Left ventricle myocardium inferior (tissue), 1 donor: ENCODE measurements at regions not wholly inside any gene's neighbourhood (a gene's known extent, or its start where the extent isn't known, plus 50 kb on each side); places are given as distances from the start of the nearest gene placed in this dataset.

Experiments
- DNase-seq: peaks from one replicate; pipeline ENCODE4 v3.0.0-alpha.2; 2020
- H3K27ac ChIP-seq: fragments of 200-600 bp; replicated peaks from 2 replicates; pipeline ENCODE4 v1.8.0; 2021
- H3K27me3 ChIP-seq: fragments of 200-600 bp; 2 replicates; pipeline ENCODE4 v1.8.0; 2021; ENCODE audit warnings: low read depth
- H3K36me3 ChIP-seq: fragments of 200-600 bp; 2 replicates; pipeline ENCODE4 v1.8.0; 2021
- H3K4me1 ChIP-seq: fragments of 200-600 bp; 2 replicates; pipeline ENCODE4 v1.8.0; 2021
- H3K4me3 ChIP-seq: fragments of 200-600 bp; 2 replicates; pipeline ENCODE4 v1.8.0; 2021; ENCODE audit warnings: mild to moderate bottlenecking, moderate library complexity
- H3K9me3 ChIP-seq: fragments of 200-600 bp; replicated peaks from 2 replicates; pipeline ENCODE4 v1.8.0; 2021
- intact Hi-C: fragments of 100-400 bp; cut with micrococcal nuclease; formaldehyde crosslinking; loops from one replicate; pipeline ENCODE4 v1.11.0; 2022
- TF ChIP-seq, protein P1 (sequence below): fragments of 200-600 bp; IDR thresholded peaks from 2 replicates; pipeline ENCODE4 v1.8.0; 2021; ENCODE audit warnings: antibody characterized with exemption, mild to moderate bottlenecking, borderline replicate concordance
- donor health status: DM: no; HTN: yes; CAD: no; lungs with severe emphysema.

DNA sequence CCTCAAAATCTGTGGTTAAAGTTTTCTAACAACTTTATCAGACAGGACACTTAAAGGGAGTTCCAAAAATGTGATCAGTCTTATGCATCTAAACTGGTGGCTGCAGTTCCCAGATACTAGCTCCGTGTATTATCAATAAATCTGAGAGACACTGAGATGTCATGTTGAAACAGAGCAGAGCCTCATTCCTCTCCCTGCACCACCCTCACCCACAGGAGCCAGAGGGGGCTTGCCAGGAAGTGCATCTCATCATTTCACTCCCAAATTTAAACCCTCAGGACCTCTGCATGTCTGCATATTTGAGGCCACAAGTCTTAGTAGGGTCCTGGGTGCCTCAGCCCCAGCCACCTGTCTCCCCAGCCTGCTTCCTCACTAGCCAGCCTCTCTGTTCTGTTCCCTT is 167.4 kb upstream of the NTM start:
- TF ChIP-seq, protein P1, sequence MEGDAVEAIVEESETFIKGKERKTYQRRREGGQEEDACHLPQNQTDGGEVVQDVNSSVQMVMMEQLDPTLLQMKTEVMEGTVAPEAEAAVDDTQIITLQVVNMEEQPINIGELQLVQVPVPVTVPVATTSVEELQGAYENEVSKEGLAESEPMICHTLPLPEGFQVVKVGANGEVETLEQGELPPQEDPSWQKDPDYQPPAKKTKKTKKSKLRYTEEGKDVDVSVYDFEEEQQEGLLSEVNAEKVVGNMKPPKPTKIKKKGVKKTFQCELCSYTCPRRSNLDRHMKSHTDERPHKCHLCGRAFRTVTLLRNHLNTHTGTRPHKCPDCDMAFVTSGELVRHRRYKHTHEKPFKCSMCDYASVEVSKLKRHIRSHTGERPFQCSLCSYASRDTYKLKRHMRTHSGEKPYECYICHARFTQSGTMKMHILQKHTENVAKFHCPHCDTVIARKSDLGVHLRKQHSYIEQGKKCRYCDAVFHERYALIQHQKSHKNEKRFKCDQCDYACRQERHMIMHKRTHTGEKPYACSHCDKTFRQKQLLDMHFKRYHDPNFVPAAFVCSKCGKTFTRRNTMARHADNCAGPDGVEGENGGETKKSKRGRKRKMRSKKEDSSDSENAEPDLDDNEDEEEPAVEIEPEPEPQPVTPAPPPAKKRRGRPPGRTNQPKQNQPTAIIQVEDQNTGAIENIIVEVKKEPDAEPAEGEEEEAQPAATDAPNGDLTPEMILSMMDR: no peak
- intact Hi-C loops: no loop called here
- no peaks in the 10 kb centered on the region for H3K4me1 ChIP-seq
- H3K36me3 ChIP-seq: no peaks in the 10 kb centered on the region
- no peak overlapping the region for H3K4me3 ChIP-seq
- H3K27ac ChIP-seq: no peak overlapping the region
- no peak for DNase-seq
- peaks cover 26% of the 10 kb centered on the region for H3K27me3 ChIP-seq
- H3K9me3 ChIP-seq: no peaks in the 10 kb centered on the region

DNA sequence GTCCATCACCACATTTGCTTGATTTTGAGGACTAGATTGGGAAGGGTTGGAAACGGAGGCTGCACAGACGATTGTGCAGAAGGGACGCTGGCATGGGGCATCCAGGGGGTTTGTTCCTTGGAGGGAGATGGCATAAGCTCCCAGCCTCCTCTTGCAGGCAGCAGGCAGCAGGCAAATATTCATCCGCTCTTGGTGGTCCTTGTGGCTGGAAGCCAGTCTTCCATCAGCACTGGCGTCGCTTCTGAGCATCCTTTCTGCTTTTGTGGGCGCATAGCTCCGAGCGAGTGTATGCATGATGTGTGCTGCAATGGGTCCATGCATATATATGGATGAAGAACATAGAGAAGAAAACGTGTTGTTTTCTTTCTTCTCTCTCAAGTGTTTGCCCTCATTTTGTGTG is 166.1 kb upstream of the NTM start:
- H3K27me3 ChIP-seq: peaks cover 26% of the 10 kb centered on the region
- intact Hi-C loops: no loop called here
- TF ChIP-seq, protein P1: no peak
- H3K9me3 ChIP-seq: no peaks in the 10 kb centered on the region
- H3K4me1 ChIP-seq: no peaks in the 10 kb centered on the region
- no peak overlapping the region for H3K4me3 ChIP-seq
- DNase-seq: no peak
- H3K36me3 ChIP-seq: no peaks in the 10 kb centered on the region
- no peak overlapping the region for H3K27ac ChIP-seq

DNA sequence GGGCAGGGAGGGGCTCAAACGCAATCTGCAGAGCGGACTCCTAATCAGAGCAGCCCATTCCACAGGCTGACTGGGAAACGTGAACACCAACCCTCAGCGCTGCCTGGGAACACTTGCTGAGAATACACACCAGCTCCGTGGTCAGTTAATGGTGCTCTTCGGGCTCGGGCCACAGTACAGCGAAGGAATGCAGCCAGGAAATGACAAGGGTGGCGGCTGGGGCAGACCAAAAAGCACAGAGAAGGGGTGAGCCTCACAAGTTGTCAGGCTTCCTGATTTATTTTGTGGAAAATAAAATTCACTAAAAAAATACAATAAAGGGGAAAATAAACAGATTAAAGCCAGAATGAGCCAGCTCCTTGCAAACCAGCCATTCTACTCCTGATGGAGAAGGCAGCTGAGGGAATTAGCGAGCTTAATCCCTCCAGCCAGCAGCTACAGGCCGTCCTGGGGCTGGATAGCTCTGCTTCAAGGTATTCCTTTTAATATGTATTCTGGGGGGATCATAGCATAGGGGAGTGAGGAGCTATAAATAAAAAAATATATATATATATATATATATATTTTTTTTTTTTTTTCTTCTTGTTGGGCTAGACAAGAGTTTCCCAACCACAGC is 165.5 kb upstream of the NTM start:
- Histone ChIP-seq H3K4me1 (no peaks in the 10 kb centered on the region), H3K36me3 (no peaks in the 10 kb centered on the region), H3K9me3 (no peaks in the 10 kb centered on the region), H3K27ac (no peak overlapping the region), H3K27me3 (peaks cover 26% of the 10 kb centered on the region), H3K4me3 (no peak overlapping the region)
- TF ChIP-seq, protein P1: no peak
- no peak for DNase-seq
- intact Hi-C loops: no loop called here

DNA sequence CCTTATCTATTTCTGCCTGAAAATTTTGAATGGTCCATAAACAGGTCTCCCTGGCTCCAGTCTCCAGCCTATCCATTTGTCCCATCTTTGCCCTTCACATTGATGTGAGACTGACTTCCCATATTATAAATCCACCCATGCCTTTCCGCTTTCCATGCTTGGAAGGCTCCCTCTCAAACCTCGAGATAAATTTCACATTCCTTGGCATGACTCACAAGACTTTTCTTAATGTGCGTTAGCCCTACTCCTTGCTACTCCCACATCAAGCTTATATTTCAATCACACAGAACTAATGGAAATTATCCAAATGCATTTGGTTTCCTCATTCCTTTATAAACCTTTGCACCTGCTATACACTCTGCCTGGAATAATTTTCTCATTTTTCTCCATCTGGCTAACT is 163.7 kb upstream of the NTM start:
- intact Hi-C loops: no loop called here
- Histone ChIP-seq H3K4me3 (no peak overlapping the region), H3K36me3 (no peaks in the 10 kb centered on the region), H3K27ac (no peak overlapping the region), H3K27me3 (peaks cover 26% of the 10 kb centered on the region), H3K4me1 (no peaks in the 10 kb centered on the region), H3K9me3 (no peaks in the 10 kb centered on the region)
- DNase-seq: no peak
- TF ChIP-seq, protein P1: no peak

DNA sequence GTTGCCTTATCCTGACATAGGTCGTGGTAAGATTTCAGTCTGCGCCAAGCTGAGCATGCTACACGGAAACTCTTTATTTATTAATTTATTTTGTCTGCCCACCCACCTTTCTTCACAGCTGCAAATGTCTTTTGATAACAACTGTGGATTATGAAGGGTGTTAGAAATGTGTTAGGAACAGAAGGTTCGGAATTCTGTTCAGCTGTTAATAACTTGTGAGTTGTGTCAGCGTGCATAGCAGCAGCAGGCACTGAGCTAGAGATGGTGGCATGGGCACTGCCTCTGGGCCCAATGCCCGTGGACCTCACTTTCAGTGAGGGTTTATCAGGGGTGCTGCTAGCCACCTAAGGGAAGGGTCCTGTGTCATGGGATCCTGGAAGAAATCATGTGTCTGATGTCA is 162.5 kb upstream of the NTM start:
- Histone ChIP-seq H3K4me3 (no peak overlapping the region), H3K4me1 (no peaks in the 10 kb centered on the region), H3K36me3 (no peaks in the 10 kb centered on the region), H3K27ac (no peak overlapping the region), H3K9me3 (no peaks in the 10 kb centered on the region), H3K27me3 (peaks cover 31% of the 10 kb centered on the region)
- TF ChIP-seq, protein P1: no peak
- intact Hi-C loops: no loop called here
- no peak for DNase-seq
